Upper lobe of left lung (tissue), 6 donors: ENCODE measurements at regions not wholly inside any gene's neighbourhood (a gene's known extent, or its start where the extent isn't known, plus 50 kb on each side); places are given as distances from the start of the nearest gene placed in this dataset.

ENCODE experiments used
- ATAC-seq, 2 donors: fragments of 200-7000 bp; cut with Tn5 transposase; one replicate each; pipeline ENCODE4 v1.9.1; 2022; ENCODE audit warnings: mild to moderate bottlenecking in 2 of 2, moderate library complexity in 2 of 2; ENCODE audit not compliant: low FRiP score in 2 of 2
- DNase-seq, 2 donors: peaks; one replicate each; pipeline ENCODE4 v3.0.0-alpha.2; 2019 to 2020
- H3K27ac ChIP-seq, 4 donors: fragments of 200-600 bp; sonication (generic); one replicate each; pipeline ENCODE4 v1.5.1; 2016 to 2019
- H3K27me3 ChIP-seq, 4 donors: fragments of 200-600 bp; sonication (generic); one replicate each; pipeline ENCODE4 v1.5.1; 2017 to 2019
- H3K36me3 ChIP-seq, 4 donors: fragments of 200-600 bp; sonication (generic); one replicate each; pipeline ENCODE4 v1.5.1; 2016 to 2019
- H3K4me1 ChIP-seq, 4 donors: fragments of 200-600 bp; sonication (generic); one replicate each; pipeline ENCODE4 v1.5.1; 2018 to 2019
- H3K4me3 ChIP-seq, 4 donors: fragments of 200-600 bp; sonication (generic); one replicate each; pipeline ENCODE4 v1.5.1; 2017 to 2019; ENCODE audit warnings: mild to moderate bottlenecking in 2 of 4, moderate library complexity in 1 of 4
- H3K9me3 ChIP-seq, 4 donors: fragments of 200-600 bp; sonication (generic); one replicate each; pipeline ENCODE4 v1.5.1; 2018 to 2019
- CTCF ChIP-seq, 6 experiments: fragments of 450-650 bp in 4 of 6; fragments of 200-600 bp in 2 of 6; sonication (generic) in 2 of 6; IDR thresholded peaks; one replicate each; pipeline ENCODE4 v1.5.1; 2016 to 2019; ENCODE audit warnings: antibody characterized with exemption in 6 of 6
- EP300 ChIP-seq, 4 donors: sonication (generic); formaldehyde crosslinking; IDR thresholded peaks; one replicate each; pipeline ENCODE4 v1.5.1; 2017; ENCODE audit warnings: antibody characterized with exemption in 4 of 4, control low read depth in 2 of 4
- POLR2A ChIP-seq, 4 donors: fragments of 450-650 bp; IDR thresholded peaks; one replicate each; pipeline ENCODE4 v1.5.1; 2016 to 2017; ENCODE audit warnings: antibody characterized with exemption in 4 of 4, mild to moderate bottlenecking in 2 of 4
- POLR2AphosphoS5 ChIP-seq, 2 donors: sonication (generic); formaldehyde crosslinking; IDR thresholded peaks; one replicate each; pipeline ENCODE4 v1.5.1; 2017; ENCODE audit warnings: antibody characterized with exemption in 2 of 2
- WGBS, 2 donors: methylation state at CpG; one replicate each; pipeline ENCODE4 v1.1.5; 2017 to 2018; 5-methylcytosine and 5-hydroxymethylcytosine counted together
- donor health status: DM: no; HTN: no; CAD: no; lungs with moderate emphysema.
- donor health status: DM: no; HTN: yes; CAD: no; lungs with severe emphysema.

GRCh38 chr2:219995991-219996765 lies 368.7 kb downstream of the SLC4A3 start:
- H3K27ac ChIP-seq, result no peak overlapping the region
- H3K36me3 ChIP-seq, result no peaks in the 10 kb centered on the region
- TF ChIP-seq POLR2A (IDR thresholded peaks at IDR 0.05) (no peak), POLR2AphosphoS5 (IDR thresholded peaks at IDR 0.05) (no peak), EP300 (IDR thresholded peaks at IDR 0.05) (no peak), CTCF (IDR thresholded peaks at IDR 0.05) (no peak)
- no peak for DNase-seq
- no peak for ATAC-seq
- no peak overlapping the region for H3K4me3 ChIP-seq
- H3K27me3 ChIP-seq, result no peaks in the 10 kb centered on the region
- H3K4me1 ChIP-seq, result no peaks in the 10 kb centered on the region
- 76 to 81% methylated on average over 4 of the region's 4 CpGs for WGBS, 2 donors
- no peaks in the 10 kb centered on the region for H3K9me3 ChIP-seq

- H3K27me3 ChIP-seq, result no peaks in the 10 kb centered on the region
- no peak overlapping the region for H3K27ac ChIP-seq
- H3K4me1 ChIP-seq, result no peaks in the 10 kb centered on the region
- DNase-seq (no peak), ATAC-seq (no peak)
- WGBS, 2 donors, result 66 to 74% methylated on average over 13 of the region's 13 CpGs
- no peak overlapping the region for H3K4me3 ChIP-seq
- H3K36me3 ChIP-seq, result no peaks in the 10 kb centered on the region
- TF ChIP-seq POLR2AphosphoS5 (IDR thresholded peaks at IDR 0.05) (no peak), CTCF (IDR thresholded peaks at IDR 0.05) (peak in 2 of 6 experiments; percentile 9 to 18)
- no peaks in the 10 kb centered on the region for H3K9me3 ChIP-seq
Measured at GRCh38 chr2:219997341-219997851, 370.0 kb downstream of the SLC4A3 start.

- Histone ChIP-seq H3K4me3 (no peak overlapping the region), H3K9me3 (no peaks in the 10 kb centered on the region), H3K27me3 (no peaks in the 10 kb centered on the region), H3K27ac (no peak overlapping the region), H3K36me3 (no peaks in the 10 kb centered on the region), H3K4me1 (no peaks in the 10 kb centered on the region)
- DNase-seq, result no peak
- no peak for TF ChIP-seq EP300 (IDR thresholded peaks at IDR 0.05)
- TF ChIP-seq POLR2A (IDR thresholded peaks at IDR 0.05), result no peak
- TF ChIP-seq POLR2AphosphoS5 (IDR thresholded peaks at IDR 0.05), result no peak
- no peak for TF ChIP-seq CTCF (IDR thresholded peaks at IDR 0.05)
- WGBS, 2 donors, result 89 to 90% methylated on average over 3 of the region's 3 CpGs
- no peak for ATAC-seq
Measured at GRCh38 chr2:219998107-219998506, 370.7 kb downstream of the SLC4A3 start.

- whole genome bisulfite sequencing, 2 donors, result 79 to 91% methylated on average over 5 of the region's 5 CpGs
- no peak overlapping the region for H3K4me3 ChIP-seq
- H3K27me3 ChIP-seq, result no peaks in the 10 kb centered on the region
- H3K27ac ChIP-seq, result no peak overlapping the region
- TF ChIP-seq POLR2AphosphoS5 (IDR thresholded peaks at IDR 0.05) (no peak), EP300 (IDR thresholded peaks at IDR 0.05) (no peak), CTCF (IDR thresholded peaks at IDR 0.05) (no peak), POLR2A (IDR thresholded peaks at IDR 0.05) (no peak)
- no peaks in the 10 kb centered on the region for H3K4me1 ChIP-seq
- ATAC-seq, result no peak
- H3K9me3 ChIP-seq, result no peaks in the 10 kb centered on the region
- no peak for DNase-seq
- no peaks in the 10 kb centered on the region for H3K36me3 ChIP-seq
Measured at GRCh38 chr2:219998714-219999227, 371.3 kb downstream of the SLC4A3 start.

DNA sequence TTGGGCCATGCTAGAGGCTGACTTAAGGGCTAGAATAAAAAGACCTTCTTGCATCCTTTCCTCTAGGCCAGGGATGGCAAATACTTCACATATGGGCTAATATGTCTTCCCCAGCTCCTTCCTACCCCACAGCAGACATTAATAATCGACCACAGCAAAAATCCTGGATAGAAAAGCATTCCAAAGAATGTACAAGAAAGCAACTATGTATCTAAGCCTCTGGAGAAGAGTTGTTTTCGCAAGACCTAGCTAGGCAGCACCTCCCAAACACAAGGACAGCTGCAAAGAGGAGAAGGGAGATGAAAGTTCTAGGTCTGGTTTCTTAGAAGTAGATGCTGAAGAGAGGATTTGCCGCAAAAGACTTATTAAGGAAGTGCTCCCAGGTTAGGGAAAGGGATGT lies 372.6 kb downstream of the SLC4A3 start:
- Histone ChIP-seq H3K36me3 (no peaks in the 10 kb centered on the region), H3K4me1 (no peaks in the 10 kb centered on the region), H3K27ac (no peak overlapping the region), H3K4me3 (no peak overlapping the region), H3K27me3 (no peaks in the 10 kb centered on the region), H3K9me3 (no peaks in the 10 kb centered on the region)
- TF ChIP-seq CTCF (IDR thresholded peaks at IDR 0.05) (no peak), EP300 (IDR thresholded peaks at IDR 0.05) (no peak), POLR2A (IDR thresholded peaks at IDR 0.05) (no peak), POLR2AphosphoS5 (IDR thresholded peaks at IDR 0.05) (no peak)
- DNase-seq, result no peak
- ATAC-seq, result no peak
- 80 to 82% methylated on average over 3 of the region's 3 CpGs for WGBS, 2 donors
